IPS DF 4.7 (cell line): ENCODE measurements at regions not wholly inside any gene's neighbourhood (a gene's known extent, or its start where the extent isn't known, plus 50 kb on each side); places are given as distances from the start of the nearest gene placed in this dataset.
"Not testable (repeated sequence)": the region's sequence is repeated elsewhere in the genome, so short reads cannot be mapped to it uniquely, and the experiment has no call there.

ENCODE experiments used
- DNase-seq: peaks from one replicate; pipeline ENCODE4 v3.0.0-alpha.2; 2013; ENCODE audit warnings: low spot score; ENCODE audit errors: extremely low read depth

GRCh38 chr14:45867046-45867894 is 614.3 kb upstream of the MIS18BP1 start:
- no peak for DNase-seq

- DNase-seq, result no peak
These were observed 585.6 kb upstream of the MIS18BP1 start for GRCh38 chr14:45838597-45838996.

- no peak for DNase-seq
These were observed 566.1 kb upstream of the MIS18BP1 start for GRCh38 chr14:45819107-45819506.

GRCh38 chr14:45811155-45811554 is 558.2 kb upstream of the MIS18BP1 start:
- DNase-seq, result no peak

GRCh38 chr14:45810152-45810872 is 557.3 kb upstream of the MIS18BP1 start:
- peak; percentile 5 for DNase-seq

- DNase-seq, result no peak
These were observed 554.3 kb upstream of the MIS18BP1 start for GRCh38 chr14:45807178-45807899.

GRCh38 chr14:45799511-45799910 is 546.5 kb upstream of the MIS18BP1 start:
- DNase-seq, result no peak

GRCh38 chr14:45798659-45799058 is 545.7 kb upstream of the MIS18BP1 start:
- DNase-seq, result no peak

GRCh38 chr14:45796006-45796405 is 543.0 kb upstream of the MIS18BP1 start:
- DNase-seq, result not testable (repeated sequence)

- no peak for DNase-seq
These were observed 540.1 kb upstream of the MIS18BP1 start for GRCh38 chr14:45793081-45793480.

GRCh38 chr14:45790293-45790692 is 537.3 kb upstream of the MIS18BP1 start:
- no peak for DNase-seq

GRCh38 chr14:45787167-45787566 is 534.2 kb upstream of the MIS18BP1 start:
- DNase-seq, result no peak

- no peak for DNase-seq
These were observed 533.3 kb upstream of the MIS18BP1 start for GRCh38 chr14:45786266-45786665.

GRCh38 chr14:45785240-45785639 is 532.2 kb upstream of the MIS18BP1 start:
- no peak for DNase-seq

- DNase-seq, result no peak
These were observed 513.2 kb upstream of the MIS18BP1 start for GRCh38 chr14:45766247-45766646.

- no peak for DNase-seq
These were observed 504.7 kb upstream of the MIS18BP1 start for GRCh38 chr14:45757655-45758054.

- DNase-seq, result not testable (repeated sequence)
These were observed 503.4 kb upstream of the MIS18BP1 start for GRCh38 chr14:45756412-45756811.

GRCh38 chr14:45743884-45744283 is 490.9 kb upstream of the MIS18BP1 start:
- DNase-seq, result no peak

GRCh38 chr14:45742187-45742586 is 489.2 kb upstream of the MIS18BP1 start:
- DNase-seq, result no peak

- DNase-seq, result no peak
These were observed 475.6 kb upstream of the MIS18BP1 start for GRCh38 chr14:45728434-45729225.

GRCh38 chr14:45727133-45727532 is 474.1 kb upstream of the MIS18BP1 start:
- no peak for DNase-seq
